SJSA1 (cell line): ENCODE measurements at regions not wholly inside any gene's neighbourhood (a gene's known extent, or its start where the extent isn't known, plus 50 kb on each side); places are given as distances from the start of the nearest gene placed in this dataset.

Experiments used
- DNase-seq, 2 experiments: peaks; one replicate each; pipeline ENCODE4 v3.0.0-alpha.2; 2015 to 2020; ENCODE audit warnings: low spot score in 2 of 2, low read depth in 1 of 2
- H3K27ac ChIP-seq: fragments of 250-450 bp; sonication (Bioruptor Pico); 2 replicates; pipeline ENCODE4 v1.5.1; 2020; ENCODE audit warnings: mild to moderate bottlenecking, moderate library complexity
- H3K27me3 ChIP-seq: fragments of 250-450 bp; sonication (Bioruptor Pico); replicated peaks from 2 replicates; pipeline ENCODE4 v1.5.1; 2020; ENCODE audit warnings: mild to moderate bottlenecking, moderate library complexity
- H3K36me3 ChIP-seq: fragments of 250-450 bp; sonication (Bioruptor Pico); 2 replicates; pipeline ENCODE4 v1.5.1; 2020; ENCODE audit warnings: mild to moderate bottlenecking
- H3K4me1 ChIP-seq: fragments of 250-450 bp; sonication (Bioruptor Pico); replicated peaks from 2 replicates; pipeline ENCODE4 v1.6.1; 2021; ENCODE audit warnings: mild to moderate bottlenecking
- H3K4me3 ChIP-seq: fragments of 250-450 bp; sonication (Bioruptor Pico); 2 replicates; pipeline ENCODE4 v1.5.1; 2020; ENCODE audit warnings: mild to moderate bottlenecking
- H3K9me3 ChIP-seq: fragments of 250-450 bp; sonication (Bioruptor Pico); replicated peaks from 2 replicates; pipeline ENCODE4 v1.5.1; 2020; ENCODE audit warnings: mild to moderate bottlenecking

DNA sequence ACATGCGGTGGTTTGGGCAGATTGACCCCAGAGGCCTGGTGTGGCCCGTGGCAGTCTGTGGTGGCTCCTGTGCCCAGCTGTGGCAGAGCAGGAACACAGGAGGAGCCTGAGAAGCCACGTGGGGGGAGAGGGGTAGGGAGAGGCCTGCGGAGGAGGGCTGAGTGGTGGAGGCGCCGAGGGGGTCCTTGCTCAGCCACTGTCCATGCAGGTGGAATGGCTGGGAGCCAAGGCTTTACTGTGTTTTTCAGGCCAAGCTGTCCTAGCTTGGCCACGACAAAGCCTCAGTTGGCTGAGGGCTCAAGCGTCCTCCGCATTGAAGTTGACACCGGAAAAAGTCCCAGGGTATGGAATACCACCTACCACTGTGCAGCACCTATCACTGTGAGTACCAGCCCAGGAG is 107.0 kb downstream of the VEGFA start:
- no peak for DNase-seq
- H3K27ac ChIP-seq = no peak overlapping the region
- no peak overlapping the region for H3K4me3 ChIP-seq
- no peaks in the 10 kb centered on the region for H3K27me3 ChIP-seq
- peaks cover 7% of the 10 kb centered on the region for H3K4me1 ChIP-seq
- no peaks in the 10 kb centered on the region for H3K9me3 ChIP-seq
- no peaks in the 10 kb centered on the region for H3K36me3 ChIP-seq

DNA sequence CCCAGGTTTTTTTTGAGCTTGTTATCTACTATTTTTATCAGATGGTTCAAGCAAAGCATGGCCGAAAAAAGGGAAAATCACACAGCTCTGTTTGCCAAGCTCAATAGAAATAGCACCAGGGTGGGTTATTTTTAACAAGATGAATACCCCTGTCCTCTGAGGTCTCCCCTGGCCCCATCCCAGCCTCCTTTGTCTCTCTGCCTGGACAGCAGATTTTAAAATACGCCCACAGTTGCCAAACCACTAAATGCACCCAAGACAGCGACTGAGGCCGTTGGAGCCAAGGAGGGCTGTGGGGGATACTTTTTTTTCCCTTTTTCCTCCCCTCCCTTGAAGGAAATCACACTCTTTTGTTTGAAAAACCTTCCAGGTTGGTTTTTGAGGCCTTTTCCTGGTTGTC is 106.6 kb downstream of the VEGFA start:
- Histone ChIP-seq H3K9me3 (no peaks in the 10 kb centered on the region), H3K27me3 (no peaks in the 10 kb centered on the region), H3K4me1 (peaks cover 3% of the 10 kb centered on the region), H3K27ac (no peak overlapping the region), H3K4me3 (no peak overlapping the region), H3K36me3 (no peaks in the 10 kb centered on the region)
- DNase-seq = no peak

DNA sequence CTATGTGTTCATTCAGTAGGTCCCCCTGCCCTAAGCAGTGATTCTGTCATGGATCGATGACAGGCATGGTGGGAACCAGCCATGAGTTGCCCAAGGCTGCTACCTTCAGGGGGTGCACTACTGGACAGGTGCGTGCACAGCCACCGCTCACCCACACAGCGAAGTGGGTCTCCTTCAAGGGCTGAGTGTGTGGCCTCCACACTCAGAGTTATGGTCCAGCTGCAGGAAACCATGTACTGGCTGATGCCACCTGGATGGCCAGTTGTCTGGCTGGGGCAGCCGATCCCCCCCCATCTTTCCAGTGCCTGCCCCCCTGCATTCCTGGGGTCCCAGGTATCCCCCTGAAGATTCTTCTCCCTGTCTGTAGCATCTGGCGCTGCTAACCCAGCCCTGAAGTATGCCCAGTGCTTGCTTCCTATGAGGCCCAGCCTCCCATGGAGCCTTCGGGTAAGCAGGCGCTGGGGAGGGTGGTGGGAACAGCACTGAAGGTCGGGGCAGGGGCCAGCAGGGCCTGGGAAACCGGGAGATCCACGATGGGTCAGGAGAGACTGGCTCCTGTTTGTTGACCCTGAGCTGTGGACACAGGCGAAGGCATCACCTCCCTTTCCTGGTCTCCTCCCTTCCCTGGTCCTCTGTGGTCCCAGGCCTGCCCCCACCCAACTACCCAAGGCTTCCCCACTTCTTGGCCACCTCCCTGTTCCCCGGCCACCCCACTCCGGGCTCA is 106.0 kb downstream of the VEGFA start:
- no peaks in the 10 kb centered on the region; the same call in 1 of the 2 replicates for H3K27me3 ChIP-seq
- H3K4me3 ChIP-seq = no peak overlapping the region
- DNase-seq = no peak
- no peaks in the 10 kb centered on the region for H3K9me3 ChIP-seq
- no peaks in the 10 kb centered on the region for H3K36me3 ChIP-seq
- H3K27ac ChIP-seq = no peak overlapping the region
- peaks cover 1% of the 10 kb centered on the region for H3K4me1 ChIP-seq

DNA sequence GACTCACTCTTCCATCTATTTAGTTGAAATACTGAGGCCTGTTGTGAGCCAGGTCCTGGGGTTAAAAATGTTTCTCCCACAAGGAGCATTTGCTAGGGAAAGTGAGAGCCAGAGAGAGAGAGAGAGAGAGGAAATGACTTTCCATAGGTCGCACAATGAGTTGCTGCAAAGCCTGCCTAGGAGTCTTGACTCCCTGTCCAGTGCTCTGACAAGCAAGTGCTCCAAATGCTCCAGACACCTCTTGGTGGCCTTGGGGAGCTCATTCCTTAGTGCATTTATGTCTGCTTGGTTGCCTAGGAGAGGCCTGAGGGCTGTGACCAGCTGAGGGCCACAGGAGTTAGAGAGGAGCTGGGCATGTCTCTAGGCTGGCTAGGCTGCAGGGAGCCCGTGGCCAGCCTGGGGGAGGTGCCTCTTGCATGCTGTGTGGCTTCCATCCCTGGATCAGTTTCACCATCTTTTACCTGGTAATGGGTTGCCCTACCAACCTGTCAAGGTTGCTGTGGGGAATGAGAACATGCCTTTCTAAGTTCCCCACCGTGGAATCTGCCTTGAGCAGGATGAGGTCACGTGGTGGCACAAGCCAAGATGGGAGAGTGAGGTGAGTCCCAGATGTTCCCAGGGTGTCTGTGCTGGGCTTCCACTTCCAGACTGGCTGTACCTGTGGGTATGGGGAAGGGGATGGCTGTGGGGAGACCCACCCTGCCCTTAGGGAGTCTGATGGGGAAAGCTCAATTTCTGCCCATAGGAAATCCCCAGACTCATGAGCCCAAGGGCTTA is 105.0 kb downstream of the VEGFA start:
- Histone ChIP-seq H3K4me1 (no peaks in the 10 kb centered on the region), H3K27ac (no peak overlapping the region)

DNA sequence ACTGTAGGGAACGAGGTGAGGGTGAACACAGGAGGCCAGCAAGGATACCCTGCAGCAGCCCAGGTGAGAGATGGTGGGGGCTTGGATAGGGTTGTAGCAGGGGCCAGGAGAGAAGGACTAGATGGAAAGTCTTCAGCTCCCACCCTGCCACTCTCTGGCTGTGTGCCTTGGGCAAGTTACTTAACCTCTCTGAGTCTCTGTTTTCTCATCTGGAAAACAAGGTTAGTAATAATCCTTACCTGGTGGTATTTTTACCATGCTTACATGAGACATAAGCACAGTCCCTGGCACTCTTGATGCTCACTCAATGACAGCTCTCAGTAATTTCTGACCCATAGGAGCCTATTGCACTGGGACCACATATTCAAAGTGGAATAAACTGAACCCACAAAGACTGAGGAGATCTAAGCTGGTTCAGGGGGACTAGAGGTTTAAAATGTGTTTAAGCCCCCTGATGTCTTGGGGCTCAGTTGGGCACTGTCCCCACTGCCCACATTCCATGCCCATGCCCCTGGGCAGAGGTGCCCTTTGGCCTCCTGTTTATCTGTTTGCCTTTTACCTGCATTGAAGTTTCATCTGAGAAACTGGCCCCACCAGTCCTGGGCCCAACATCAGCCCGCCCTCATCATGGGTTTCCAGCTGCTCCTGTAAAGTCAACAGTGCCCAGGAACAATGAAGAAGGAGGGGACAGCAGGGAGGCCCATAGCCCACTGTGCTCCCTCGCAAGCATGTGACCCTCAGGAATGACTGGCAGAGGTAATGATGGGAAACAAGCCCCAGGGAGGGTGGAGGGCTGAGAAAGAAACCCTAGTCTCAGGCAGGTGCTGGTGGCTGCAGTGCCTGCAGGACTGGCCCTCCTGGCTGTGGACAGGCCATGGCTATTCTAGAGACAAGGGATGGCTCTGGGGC is 104.0 kb downstream of the VEGFA start:
- H3K9me3 ChIP-seq = no peaks in the 10 kb centered on the region
- DNase-seq = no peak
- no peaks in the 10 kb centered on the region for H3K36me3 ChIP-seq
- no peak overlapping the region for H3K4me3 ChIP-seq
- H3K27ac ChIP-seq = no peak overlapping the region
- no peaks in the 10 kb centered on the region; the same call in 1 of the 2 replicates for H3K27me3 ChIP-seq
- no peaks in the 10 kb centered on the region for H3K4me1 ChIP-seq

More for the DNA sequence above, 105.0 kb downstream of the VEGFA start:
- Histone ChIP-seq H3K27me3 (no peaks in the 10 kb centered on the region; the same call in 1 of the 2 replicates), H3K4me3 (no peak overlapping the region), H3K9me3 (no peaks in the 10 kb centered on the region), H3K36me3 (no peaks in the 10 kb centered on the region)
- DNase-seq = no peak

DNA sequence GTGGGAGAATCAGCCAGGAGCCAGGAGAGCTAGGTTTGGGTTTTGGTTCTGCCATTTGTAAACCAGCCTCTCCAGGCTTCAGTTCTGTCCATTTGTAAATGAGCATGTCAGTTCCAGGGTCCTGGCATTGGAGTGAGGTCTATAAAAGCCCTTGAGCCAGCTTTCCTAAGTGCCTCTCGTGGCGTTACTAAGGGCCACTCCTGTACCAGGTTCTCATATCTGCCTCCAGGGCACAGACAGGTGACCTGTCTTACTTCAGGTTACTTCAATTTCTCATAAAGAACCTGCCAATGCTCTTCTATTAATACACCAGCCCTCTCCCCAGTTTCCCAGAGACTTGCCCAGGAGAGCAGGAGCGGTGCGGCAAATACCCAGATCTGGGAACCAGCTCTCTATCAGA is 101.9 kb downstream of the VEGFA start:
- no peaks in the 10 kb centered on the region; the same call in 1 of the 2 replicates for H3K27me3 ChIP-seq
- H3K9me3 ChIP-seq = no peaks in the 10 kb centered on the region
- H3K4me1 ChIP-seq = no peaks in the 10 kb centered on the region
- no peak overlapping the region for H3K27ac ChIP-seq
- DNase-seq = no peak
- no peaks in the 10 kb centered on the region for H3K36me3 ChIP-seq
- H3K4me3 ChIP-seq = no peak overlapping the region

DNA sequence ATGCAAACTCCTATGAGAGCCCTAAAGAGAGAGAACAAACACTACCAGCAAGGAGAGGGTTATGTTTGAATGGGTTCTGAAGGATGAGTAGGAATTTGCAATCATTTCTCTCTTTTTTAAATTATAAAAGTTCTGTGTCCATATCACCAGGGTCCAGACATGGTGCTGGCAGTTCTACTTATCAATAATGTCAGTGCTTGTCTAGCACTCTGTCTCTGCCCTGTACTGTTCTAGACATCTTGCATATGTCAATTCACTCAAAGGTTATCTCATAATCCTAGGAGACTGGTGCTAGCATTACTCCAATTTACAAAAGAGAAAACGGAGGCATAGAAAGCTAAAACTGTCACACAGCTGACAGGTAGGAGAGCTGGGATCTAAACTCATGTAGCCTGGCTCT is 101.3 kb downstream of the VEGFA start:
- Histone ChIP-seq H3K4me1 (no peaks in the 10 kb centered on the region), H3K36me3 (no peaks in the 10 kb centered on the region), H3K27ac (no peak overlapping the region), H3K4me3 (no peak overlapping the region), H3K27me3 (no peaks in the 10 kb centered on the region; the same call in 1 of the 2 replicates), H3K9me3 (no peaks in the 10 kb centered on the region)
- DNase-seq = no peak

DNA sequence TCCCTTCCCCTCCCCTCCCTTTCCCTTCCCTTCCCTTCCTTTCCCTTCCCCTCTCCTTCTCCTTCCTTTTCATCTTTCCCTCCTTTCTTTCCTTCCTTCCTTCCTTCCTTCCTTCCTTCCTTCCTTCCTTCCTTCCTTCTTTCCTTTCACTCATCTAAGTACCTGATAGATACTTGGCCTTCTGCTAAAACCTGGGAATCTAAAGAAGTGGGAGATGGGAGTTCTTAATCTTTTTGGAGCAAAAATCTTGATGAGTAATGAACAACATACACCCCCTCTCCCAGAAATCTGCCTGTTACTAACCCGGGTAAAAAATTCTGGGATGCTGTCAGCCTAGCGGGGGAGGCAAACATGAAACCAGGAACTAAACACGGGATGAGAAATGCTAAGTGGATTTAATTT is 100.7 kb downstream of the VEGFA start:
- DNase-seq = no peak
- Histone ChIP-seq H3K4me3 (no peak overlapping the region), H3K36me3 (no peaks in the 10 kb centered on the region), H3K9me3 (no peaks in the 10 kb centered on the region), H3K27ac (no peak overlapping the region), H3K27me3 (no peaks in the 10 kb centered on the region; the same call in 1 of the 2 replicates), H3K4me1 (no peaks in the 10 kb centered on the region)

DNA sequence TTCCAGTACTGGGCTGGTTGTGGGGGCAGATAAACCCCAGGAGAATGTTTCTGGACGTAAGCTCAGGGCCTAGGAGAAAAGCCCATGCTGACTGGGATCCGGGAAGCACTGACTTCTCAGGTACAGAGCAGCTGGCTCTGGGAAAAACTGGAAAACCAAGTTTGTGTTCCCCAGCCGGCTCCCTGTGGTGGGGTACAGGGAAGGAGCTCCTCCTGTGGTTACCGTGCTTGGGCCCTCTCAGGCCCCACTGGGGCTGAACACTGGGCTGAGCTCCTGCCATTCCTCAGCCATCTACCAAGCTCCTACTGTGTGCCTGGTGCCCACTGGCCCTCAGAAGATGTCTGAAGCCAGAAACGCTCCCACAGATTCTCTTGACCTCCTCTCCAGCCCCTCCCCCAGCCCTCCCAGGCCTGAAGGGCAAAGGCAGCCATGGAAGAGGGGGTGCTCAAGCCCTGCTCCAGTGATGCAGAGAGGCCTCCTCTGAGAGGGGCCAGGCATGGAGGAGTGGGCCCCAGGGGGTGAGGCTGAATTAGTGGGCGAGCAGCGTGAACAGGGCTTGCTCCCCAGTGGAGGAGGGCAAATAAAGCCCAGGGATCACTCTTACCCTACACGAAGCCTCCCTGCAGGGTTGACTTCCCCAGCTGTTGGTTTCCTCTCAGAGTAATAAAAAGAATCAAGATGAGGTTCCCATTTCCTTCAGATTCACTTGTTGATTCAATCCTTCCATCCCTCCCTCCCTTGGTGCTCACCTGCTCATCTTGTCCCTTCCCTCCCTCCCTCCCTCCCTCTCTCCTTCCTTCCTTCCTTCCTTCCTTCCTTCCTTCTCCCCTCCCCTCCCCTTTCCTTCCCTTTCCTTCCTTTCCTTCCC is 100.0 kb downstream of the VEGFA start:
- no peak for DNase-seq
- Histone ChIP-seq H3K4me1 (no peaks in the 10 kb centered on the region), H3K27me3 (no peaks in the 10 kb centered on the region; the same call in 1 of the 2 replicates), H3K36me3 (no peaks in the 10 kb centered on the region), H3K9me3 (no peaks in the 10 kb centered on the region), H3K4me3 (no peak overlapping the region), H3K27ac (no peak overlapping the region)

DNA sequence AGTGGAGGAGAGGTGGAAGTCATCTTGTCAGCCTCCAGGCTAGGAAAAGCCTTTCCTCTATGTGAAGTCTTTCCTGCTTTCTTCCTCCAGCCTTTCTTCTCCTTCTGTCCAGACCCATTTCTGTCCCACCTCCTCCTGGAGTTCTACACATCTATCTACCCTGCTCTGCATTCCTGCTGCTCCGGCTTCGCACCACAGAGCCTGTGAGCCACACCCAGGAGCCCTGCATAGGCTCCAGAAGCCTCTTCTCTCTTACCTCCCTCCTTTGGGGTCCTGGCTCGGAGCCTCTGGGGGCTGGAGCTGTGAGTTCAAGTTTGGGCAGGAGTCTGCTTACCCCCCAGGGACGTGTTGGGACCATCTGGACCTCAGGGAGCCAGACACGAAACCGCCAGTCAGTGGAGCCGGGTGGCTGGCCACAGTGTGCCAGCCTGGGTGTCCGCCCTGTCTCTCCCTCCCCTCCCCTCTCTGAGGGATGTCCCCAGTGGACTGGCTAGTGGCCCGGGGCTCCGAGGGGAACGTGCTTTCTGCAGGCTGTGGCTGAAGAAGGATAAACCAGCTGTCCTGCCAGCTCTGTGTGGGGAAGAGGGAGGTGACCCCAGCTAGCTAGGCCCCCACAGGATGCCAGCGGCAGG is 99.2 kb downstream of the VEGFA start:
- no peak for DNase-seq
- Histone ChIP-seq H3K4me3 (no peak overlapping the region), H3K27ac (no peak overlapping the region), H3K4me1 (no peaks in the 10 kb centered on the region), H3K27me3 (no peaks in the 10 kb centered on the region; the same call in 1 of the 2 replicates), H3K36me3 (no peaks in the 10 kb centered on the region), H3K9me3 (no peaks in the 10 kb centered on the region)

DNA sequence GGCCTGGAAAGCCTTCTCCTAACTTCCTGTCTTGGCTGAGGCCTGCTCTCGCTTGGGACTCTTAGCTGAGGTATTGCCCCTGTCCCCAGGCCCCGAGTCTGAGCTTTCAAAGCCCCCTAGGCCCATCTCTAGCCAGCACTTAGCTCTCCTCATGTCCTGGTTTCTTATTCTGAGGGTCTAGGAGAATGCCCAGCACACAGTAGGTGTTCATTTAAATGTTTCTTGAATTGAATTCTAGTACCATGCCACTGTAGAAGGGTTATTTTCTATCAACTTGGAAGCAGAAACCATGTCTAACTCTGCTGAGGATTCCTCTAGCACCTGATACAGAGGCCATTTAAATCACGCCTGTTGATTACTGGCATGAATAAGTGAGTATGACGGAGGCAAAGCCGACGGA is 98.5 kb downstream of the VEGFA start:
- H3K27ac ChIP-seq = no peak overlapping the region
- no peak for DNase-seq
- H3K4me1 ChIP-seq = no peaks in the 10 kb centered on the region
- no peak overlapping the region for H3K4me3 ChIP-seq
- no peaks in the 10 kb centered on the region; the same call in 1 of the 2 replicates for H3K9me3 ChIP-seq
- no peaks in the 10 kb centered on the region; the same call in 1 of the 2 replicates for H3K27me3 ChIP-seq
- H3K36me3 ChIP-seq = no peaks in the 10 kb centered on the region

DNA sequence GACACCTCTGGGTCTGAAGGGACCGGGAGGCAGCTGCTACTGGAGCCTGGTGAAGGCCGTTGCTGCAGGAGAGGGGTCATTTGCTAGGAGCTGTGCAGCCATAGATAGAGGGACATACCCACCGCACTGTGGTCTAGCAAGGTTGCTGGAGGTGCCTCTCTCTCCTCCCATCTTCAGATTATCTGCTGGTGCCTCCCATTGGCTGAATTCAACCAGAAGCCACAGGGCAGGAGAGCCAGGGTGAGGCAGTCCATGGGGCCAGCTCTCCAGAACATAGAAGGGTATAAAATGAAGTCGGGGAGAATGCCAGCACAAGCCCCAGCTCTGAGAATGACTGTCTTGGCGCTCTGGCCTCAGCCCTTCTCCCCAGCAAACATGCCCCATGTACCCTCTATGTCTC is 98.0 kb downstream of the VEGFA start:
- Histone ChIP-seq H3K4me3 (no peak overlapping the region), H3K9me3 (no peaks in the 10 kb centered on the region; the same call in 1 of the 2 replicates), H3K27ac (no peak overlapping the region), H3K36me3 (no peaks in the 10 kb centered on the region), H3K27me3 (no peaks in the 10 kb centered on the region; the same call in 1 of the 2 replicates), H3K4me1 (no peaks in the 10 kb centered on the region)
- no peak for DNase-seq
